HFF-Myc (cell line): ENCODE measurements at regions not wholly inside any gene's neighbourhood (a gene's known extent, or its start where the extent isn't known, plus 50 kb on each side); places are given as distances from the start of the nearest gene placed in this dataset.

Source experiments
- DNase-seq: peaks from one replicate; pipeline ENCODE4 v3.0.0-alpha.2; 2011; ENCODE audit warnings: low read depth; ENCODE audit errors: extremely low read depth
- H3K4me3 ChIP-seq: replicated peaks from 2 replicates; pipeline ENCODE4 v1.5.1; 2011; ENCODE audit warnings: low read depth, mild to moderate bottlenecking, control low read depth, low read length
- CTCF ChIP-seq: IDR thresholded peaks from 2 replicates; pipeline ENCODE4 v1.5.1; 2012; ENCODE audit warnings: mild to moderate bottlenecking, low read depth, low read length, control low read depth; ENCODE audit errors: missing control alignments

- no peak for DNase-seq
- H3K4me3 ChIP-seq, result no peak overlapping the region
- TF ChIP-seq CTCF, result no peak
Measured at GRCh38 chr17:77879896-77880280, 78.6 kb upstream of the TNRC6C start.

GRCh38 chr17:77880711-77881450, 77.6 kb upstream of the TNRC6C start:
- H3K4me3 ChIP-seq, result no peak overlapping the region
- no peak for DNase-seq
- TF ChIP-seq CTCF, result no peak

GRCh38 chr17:77881545-77881944, 77.0 kb upstream of the TNRC6C start:
- no peak for DNase-seq
- TF ChIP-seq CTCF, result no peak
- no peak overlapping the region for H3K4me3 ChIP-seq

- no peak for DNase-seq
- TF ChIP-seq CTCF, result no peak
- H3K4me3 ChIP-seq, result no peak overlapping the region
Measured at GRCh38 chr17:77882040-77882439, 76.5 kb upstream of the TNRC6C start.

- no peak for TF ChIP-seq CTCF
- no peak overlapping the region for H3K4me3 ChIP-seq
- DNase-seq, result no peak
Measured at GRCh38 chr17:77882481-77883212, 75.9 kb upstream of the TNRC6C start.

- no peak overlapping the region for H3K4me3 ChIP-seq
- TF ChIP-seq CTCF, result no peak
- no peak for DNase-seq
Measured at GRCh38 chr17:77883213-77883650, 75.3 kb upstream of the TNRC6C start.
